ENCODE measurements at regions not wholly inside any gene's neighbourhood (a gene's known extent, or its start where the extent isn't known, plus 50 kb on each side); places are given as distances from the start of the nearest gene placed in this dataset.
A peak's percentile ranks its signal among the peaks of the same experiment; 100 is the strongest.
"Not testable (repeated sequence)": the region's sequence is repeated elsewhere in the genome, so short reads cannot be mapped to it uniquely, and the experiment has no call there.

DNA sequence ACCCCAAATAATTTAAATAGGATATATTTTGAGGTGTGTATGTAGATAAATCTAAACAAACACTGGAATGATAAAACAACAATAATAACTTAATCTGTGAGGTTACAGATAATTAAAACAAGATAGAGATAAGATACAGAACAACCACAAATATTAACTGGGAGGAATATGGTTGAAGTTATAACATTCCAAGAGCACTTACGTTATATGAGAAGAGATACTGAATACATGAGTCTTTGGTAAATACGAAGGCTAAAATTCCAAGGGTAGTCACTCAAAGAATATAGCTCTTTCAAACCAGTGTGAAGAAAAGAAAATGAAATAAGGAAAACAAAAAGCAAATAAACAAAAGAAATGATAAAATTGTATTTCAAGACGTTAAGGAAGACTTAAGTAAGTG is 76.0 kb upstream of the MYO3A start:
- no peak for TF ChIP-seq CTCF (conservative IDR thresholded peaks at IDR 0.05; ENCODE audit: control insufficient read depth, insufficient read depth, low read depth, low read length)
- no peak overlapping the region for H3K4me3 ChIP-seq (ENCODE audit: control insufficient read depth, low read depth, low read length)
- DNase-seq (ENCODE audit: low read depth) = no peak

- no peak overlapping the region for H3K4me3 ChIP-seq (ENCODE audit: control insufficient read depth, low read depth, low read length)
Measured at GRCh38 chr10:25865267-25865666, 68.8 kb upstream of the MYO3A start.

DNA sequence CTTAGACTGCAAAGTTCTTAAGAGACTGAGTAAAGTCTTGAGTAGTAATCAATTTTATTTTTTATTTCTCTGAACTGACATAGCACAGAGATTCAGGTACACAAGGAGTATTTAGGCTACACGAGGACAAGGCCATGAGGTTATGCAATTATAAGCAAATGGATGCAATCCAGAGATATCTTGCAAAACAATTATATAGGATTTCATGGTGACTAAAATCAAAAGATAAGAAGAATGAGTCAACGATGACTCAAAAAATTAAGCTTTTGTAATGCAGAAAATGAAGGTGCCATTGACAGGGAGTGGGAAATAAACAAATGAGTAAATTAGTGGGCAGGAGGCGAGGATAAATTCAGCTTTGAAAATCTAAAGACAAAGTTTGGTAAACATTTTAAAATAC is 66.7 kb upstream of the MYO3A start:
- peak; percentile 1 for DNase-seq (ENCODE audit: low read depth)
- no peak for TF ChIP-seq CTCF (conservative IDR thresholded peaks at IDR 0.05; ENCODE audit: control insufficient read depth, insufficient read depth, low read depth, low read length)

More at GRCh38 chr10:25865267-25865666, 68.8 kb upstream of the MYO3A start:
- no peak for DNase-seq (ENCODE audit: low read depth)
- TF ChIP-seq CTCF (conservative IDR thresholded peaks at IDR 0.05; ENCODE audit: control insufficient read depth, insufficient read depth, low read depth, low read length) = no peak

GRCh38 chr10:25869067-25869591 is 64.9 kb upstream of the MYO3A start:
- no peak for TF ChIP-seq CTCF (conservative IDR thresholded peaks at IDR 0.05; ENCODE audit: control insufficient read depth, insufficient read depth, low read depth, low read length)
- DNase-seq (ENCODE audit: low read depth) = no peak
- no peak overlapping the region for H3K4me3 ChIP-seq (ENCODE audit: control insufficient read depth, low read depth, low read length)

More for the DNA sequence above, 66.7 kb upstream of the MYO3A start:
- H3K4me3 ChIP-seq (ENCODE audit: control insufficient read depth, low read depth, low read length) = no peak overlapping the region

DNA sequence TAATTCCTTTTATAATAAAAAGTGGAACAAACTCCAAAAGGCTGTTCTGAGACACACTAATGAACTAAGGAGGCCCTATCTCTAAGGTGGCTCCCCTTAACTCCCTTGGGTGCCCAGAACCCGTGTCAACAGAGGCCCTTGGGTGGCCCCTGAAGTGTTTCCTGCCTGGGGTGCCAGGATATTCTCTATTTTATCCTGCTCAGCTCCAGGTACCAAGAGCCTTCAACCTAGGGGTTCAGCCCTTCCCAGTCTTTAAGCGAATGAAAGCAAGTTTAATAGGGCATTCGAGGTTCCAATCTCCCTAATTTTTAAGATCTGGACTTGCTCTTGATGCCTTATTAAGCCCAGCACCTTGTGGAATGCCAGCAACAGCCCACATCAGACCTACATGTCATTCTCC is 64.4 kb upstream of the MYO3A start:
- no peak overlapping the region for H3K4me3 ChIP-seq (ENCODE audit: control insufficient read depth, low read depth, low read length)
- DNase-seq (ENCODE audit: low read depth) = no peak
- TF ChIP-seq CTCF (conservative IDR thresholded peaks at IDR 0.05; ENCODE audit: control insufficient read depth, insufficient read depth, low read depth, low read length) = no peak

GRCh38 chr10:25874402-25874801 is 59.6 kb upstream of the MYO3A start:
- H3K4me3 ChIP-seq (ENCODE audit: control insufficient read depth, low read depth, low read length); DNase-seq (ENCODE audit: low read depth): not testable (repeated sequence)

- DNase-seq (ENCODE audit: low read depth) = peak; percentile 67
- peak; percentile 92 for TF ChIP-seq CTCF (conservative IDR thresholded peaks at IDR 0.05; ENCODE audit: control insufficient read depth, insufficient read depth, low read depth, low read length)
- no peak overlapping the region for H3K4me3 ChIP-seq (ENCODE audit: control insufficient read depth, low read depth, low read length)
Measured at GRCh38 chr10:25875556-25876165, 58.4 kb upstream of the MYO3A start.

All from fibroblast of mammary gland (primary cell).